ENCODE measurements at regions not wholly inside any gene's neighbourhood (a gene's known extent, or its start where the extent isn't known, plus 50 kb on each side); places are given as distances from the start of the nearest gene placed in this dataset.
"Not testable (repeated sequence)": the region's sequence is repeated elsewhere in the genome, so short reads cannot be mapped to it uniquely, and the experiment has no call there.

DNA sequence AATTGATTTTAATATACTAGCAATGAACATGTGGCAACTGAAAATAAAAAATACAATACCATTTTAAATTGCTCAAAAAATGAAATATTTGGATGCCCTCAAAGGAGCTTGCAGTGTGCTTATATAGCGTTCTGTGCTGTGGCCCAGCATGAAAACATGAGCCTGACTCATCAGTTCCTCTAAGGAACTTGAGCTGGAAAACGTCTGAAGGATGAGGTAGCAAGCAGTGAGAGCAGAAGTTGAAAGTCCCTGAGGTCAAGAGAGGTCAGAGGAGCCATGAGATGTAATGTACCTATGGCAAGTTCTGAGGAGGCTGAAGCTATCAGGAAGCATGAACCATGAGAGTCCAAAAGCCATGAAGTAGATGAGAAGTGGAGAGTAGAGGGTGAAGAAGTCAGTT is 59.7 kb downstream of the HMGB3 start:
- H3K4me3 ChIP-seq (ENCODE audit: low read length): no peak overlapping the region
- DNase-seq (ENCODE audit: low read depth, low spot score): no peak

DNA sequence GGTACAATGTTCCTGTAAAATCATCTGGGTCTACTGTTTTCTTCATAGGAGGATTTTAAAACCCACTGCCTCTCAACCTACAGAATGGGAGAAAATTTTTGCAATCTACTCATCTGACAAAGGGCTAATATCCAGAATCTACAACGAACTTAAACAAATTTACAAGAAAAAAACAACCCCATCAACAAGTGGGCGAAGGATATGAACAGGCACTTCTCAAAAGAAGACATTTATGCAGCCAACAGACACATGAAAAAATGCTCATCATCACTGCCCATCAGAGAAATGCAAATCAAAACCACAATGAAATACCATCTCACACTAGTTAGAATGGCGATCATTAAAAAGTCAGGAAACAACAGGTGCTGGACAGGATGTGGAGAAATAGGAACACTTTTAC is 83.2 kb downstream of the HMGB3 start:
- H3K4me3 ChIP-seq (ENCODE audit: low read length); DNase-seq (ENCODE audit: low read depth, low spot score): not testable (repeated sequence)

DNA sequence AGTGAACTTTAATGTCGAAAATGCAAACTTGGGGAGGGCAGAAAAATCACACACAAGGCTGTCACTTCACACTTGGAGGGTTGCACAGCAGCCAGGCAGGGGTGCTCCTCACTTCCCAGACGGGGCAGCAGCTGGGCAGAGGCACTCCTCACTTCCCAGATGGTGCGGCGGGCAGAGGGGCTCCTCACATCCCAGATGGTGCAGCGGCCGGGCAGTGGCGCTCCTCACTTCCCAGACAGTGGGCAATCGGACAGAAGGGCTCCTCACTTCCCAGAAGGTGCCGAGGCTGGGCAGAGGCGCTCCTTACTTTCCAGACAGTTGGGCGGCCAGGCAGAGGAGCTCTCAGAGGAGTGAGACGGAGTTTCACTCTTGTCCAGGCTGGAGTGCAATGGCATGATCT is 90.6 kb downstream of the HMGB3 start:
- H3K4me3 ChIP-seq (ENCODE audit: low read length): no peak overlapping the region
- DNase-seq (ENCODE audit: low read depth, low spot score): no peak

DNA sequence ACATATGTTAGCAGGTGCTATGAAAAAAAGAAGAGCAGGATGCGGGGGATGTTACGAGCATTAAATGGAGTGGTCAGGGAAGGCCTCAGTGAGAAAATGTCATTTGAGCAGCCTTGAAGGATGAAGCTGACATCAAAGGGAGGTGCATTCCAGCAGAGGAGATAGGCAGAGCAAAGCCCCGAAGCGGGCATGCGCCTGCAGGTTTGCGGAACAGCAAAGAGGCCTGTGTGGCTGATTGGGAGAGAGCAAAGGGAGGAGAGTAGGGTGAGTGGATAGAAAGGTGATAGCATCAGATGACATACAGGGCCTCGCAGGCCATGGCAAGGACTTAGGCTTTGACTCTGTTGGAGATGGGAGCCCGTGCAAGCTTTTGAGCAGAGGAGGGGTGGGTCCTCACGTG is 95.4 kb upstream of the GPR50 start:
- no peak overlapping the region for H3K4me3 ChIP-seq (ENCODE audit: low read length)
- DNase-seq (ENCODE audit: low read depth, low spot score): no peak

DNA sequence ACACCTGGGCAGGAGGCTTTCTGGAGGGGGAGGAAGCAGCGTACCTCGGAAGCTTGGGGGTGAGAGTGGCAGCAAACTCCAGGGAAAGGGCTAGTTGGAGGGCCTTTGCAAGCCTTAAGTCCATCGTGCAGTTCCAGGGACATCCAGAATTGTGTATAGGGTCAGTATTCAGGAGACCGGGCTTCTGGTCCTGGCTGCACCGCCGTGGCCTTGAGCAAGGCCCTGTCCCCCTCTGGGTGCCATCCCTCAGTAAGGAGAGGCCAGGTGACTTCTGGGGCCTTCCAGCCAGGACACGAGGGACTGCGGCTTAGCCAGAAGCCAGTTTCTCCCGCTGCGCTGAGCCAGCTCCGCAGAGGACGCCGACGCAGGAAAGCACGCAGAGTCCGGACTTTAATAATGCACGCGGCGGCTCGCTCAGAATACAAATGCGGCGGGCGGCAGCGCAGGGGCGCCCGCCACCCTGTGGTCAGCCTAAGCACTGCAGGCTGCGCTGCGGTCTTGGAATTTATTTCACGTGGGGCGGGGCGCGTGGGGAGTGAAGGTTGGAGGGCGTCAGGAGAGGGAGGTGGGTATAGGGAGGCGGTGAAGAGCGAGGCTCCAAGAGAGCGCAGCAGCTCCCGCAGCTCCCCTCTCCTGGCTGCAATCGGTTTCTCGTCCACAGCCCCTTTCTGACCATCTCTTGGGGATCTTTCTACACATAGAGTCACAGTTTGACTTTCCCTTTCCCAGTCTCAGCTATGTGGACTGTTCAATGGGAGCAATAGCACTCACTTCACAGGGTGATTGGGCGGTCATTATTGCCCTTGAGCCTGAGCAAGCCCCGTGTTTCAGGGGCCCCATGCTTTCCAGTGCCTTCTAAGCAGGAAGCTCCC is 94.1 kb upstream of the GPR50 start:
- DNase-seq (ENCODE audit: low read depth, low spot score): peak; percentile 7
- no peak overlapping the region for H3K4me3 ChIP-seq (ENCODE audit: low read length)

DNA sequence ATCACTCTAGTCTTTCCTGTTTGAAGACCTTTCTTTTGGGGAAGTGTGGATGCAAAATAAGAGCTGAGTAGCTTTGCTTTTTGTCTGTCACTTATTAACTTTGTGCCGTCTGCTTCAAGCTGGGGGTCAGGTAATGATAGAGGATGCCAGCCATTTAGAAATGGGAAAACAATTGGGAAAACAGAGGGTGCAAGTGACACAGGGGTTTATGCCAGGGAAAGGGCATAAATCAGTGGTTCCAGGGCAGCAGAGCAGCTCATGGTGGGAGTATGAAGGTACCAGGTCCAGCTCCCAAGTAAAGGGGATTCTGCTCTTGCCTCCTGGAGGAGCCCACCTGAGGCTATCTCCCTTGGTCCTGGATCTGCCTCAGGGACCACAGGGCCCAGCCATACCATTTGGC is 91.9 kb upstream of the GPR50 start:
- no peak for DNase-seq (ENCODE audit: low read depth, low spot score)
- no peak overlapping the region for H3K4me3 ChIP-seq (ENCODE audit: low read length)

DNA sequence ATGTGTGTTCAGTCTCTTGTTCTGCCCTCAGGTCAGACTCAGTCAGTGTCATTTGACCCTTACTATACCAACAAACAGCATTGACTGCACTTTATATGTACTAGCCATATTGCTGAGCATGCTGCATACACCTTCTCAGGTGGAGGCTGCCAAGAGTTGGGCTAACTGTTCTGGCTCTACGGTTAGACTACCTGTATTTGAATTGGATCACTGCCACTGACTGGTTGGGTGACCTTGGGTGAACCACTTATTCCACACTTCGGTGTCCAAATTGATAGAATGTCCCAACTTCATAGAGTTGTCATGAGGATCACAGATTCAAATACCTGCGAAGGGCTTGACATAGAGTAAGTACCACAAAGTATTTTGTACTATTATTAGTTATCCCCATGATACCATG is 91.2 kb upstream of the GPR50 start:
- H3K4me3 ChIP-seq (ENCODE audit: low read length): no peak overlapping the region
- DNase-seq (ENCODE audit: low read depth, low spot score): no peak

DNA sequence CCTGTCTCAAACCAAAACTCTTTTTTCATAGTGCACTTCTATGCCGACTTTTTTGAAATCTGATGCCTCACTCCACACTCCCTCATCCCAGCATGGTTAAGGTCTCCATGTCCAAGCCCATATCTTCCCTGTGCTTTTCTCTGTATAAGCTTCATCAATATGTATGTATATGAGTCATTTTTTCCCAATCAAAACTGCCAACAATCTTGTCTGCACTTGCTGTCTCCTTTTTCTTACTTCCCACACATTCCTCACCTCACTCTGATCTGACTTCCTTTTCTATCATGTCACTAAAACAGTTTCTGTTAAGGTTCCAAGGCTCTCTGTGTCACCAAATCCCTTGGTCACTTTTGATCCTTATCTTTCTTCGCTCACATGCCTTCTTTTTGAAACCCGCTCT is 88.2 kb upstream of the GPR50 start:
- H3K4me3 ChIP-seq (ENCODE audit: low read length): no peak overlapping the region
- no peak for DNase-seq (ENCODE audit: low read depth, low spot score)

DNA sequence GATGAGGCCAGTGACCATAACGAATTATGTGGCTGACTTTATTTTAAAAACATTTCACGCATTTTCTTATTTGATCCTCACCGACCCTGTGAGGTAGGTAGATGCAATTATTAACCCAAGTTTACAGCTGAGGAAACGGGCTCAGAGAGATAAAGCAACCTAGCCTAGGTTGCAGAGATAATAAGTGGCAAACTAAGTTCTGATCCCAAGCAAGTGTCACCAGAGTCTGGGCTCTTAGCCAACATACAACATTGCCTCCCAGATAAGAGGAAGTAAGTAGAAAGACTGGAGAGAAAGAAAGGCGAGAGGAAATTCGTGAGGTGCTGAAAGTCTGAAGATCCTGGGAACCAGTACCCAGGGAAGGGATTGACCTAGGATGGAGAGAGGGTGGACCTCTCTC is 77.4 kb upstream of the GPR50 start:
- no peak for DNase-seq (ENCODE audit: low read depth, low spot score)
- no peak overlapping the region for H3K4me3 ChIP-seq (ENCODE audit: low read length)

DNA sequence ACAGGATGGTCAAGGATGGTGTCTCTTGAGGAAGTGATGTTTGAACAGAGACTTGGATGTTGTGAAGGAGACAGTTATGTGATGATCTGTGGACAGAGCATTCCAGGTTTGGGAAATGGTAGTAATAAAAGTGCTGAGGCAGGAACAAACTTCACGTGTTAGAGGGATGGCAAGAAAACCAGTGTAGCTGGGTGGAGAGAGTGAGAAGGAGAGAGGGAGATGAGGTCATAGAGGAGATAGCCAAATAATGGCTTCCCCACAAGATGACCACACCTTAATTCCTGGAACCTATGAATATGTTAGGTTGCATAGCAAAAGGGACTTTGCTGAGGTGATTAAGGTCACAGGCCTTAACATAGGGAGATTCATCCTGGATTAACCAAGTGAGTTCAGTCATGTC is 75.6 kb upstream of the GPR50 start:
- no peak overlapping the region for H3K4me3 ChIP-seq (ENCODE audit: low read length)
- no peak for DNase-seq (ENCODE audit: low read depth, low spot score)

DNA sequence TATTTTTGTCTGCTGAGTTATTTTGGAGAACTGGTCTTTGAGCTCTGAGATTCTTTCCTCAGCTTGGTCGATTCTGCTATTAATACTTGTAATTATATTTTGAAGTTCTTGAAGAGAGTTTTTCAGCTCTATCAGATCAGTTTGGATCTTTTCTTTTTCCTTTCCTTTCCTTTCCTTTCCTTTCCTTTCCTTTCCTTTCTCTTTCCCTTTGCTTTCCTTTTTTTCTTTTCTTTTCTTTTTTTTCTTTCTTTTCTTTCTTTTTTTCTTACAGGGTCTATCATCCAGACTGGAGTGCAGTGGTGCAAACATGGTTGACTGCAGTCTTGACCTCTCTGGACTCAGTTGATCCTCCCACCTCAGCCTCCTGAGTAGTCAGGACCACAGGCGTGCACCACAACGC is 63.2 kb upstream of the GPR50 start:
- not testable (repeated sequence) for H3K4me3 ChIP-seq (ENCODE audit: low read length); DNase-seq (ENCODE audit: low read depth, low spot score)

All from Jurkat, Clone E6-1 (cell line).